ENCODE measurements at regions not wholly inside any gene's neighbourhood (a gene's known extent, or its start where the extent isn't known, plus 50 kb on each side); places are given as distances from the start of the nearest gene placed in this dataset.

- Histone ChIP-seq H3K4me3 (ENCODE audit: low read depth in 2 of 2, low read length in 2 of 2) (no peak overlapping the region), H3K36me3 (ENCODE audit: control insufficient read depth, insufficient read depth, low read length) (no peaks in the 10 kb centered on the region), H3K27me3 (ENCODE audit: control insufficient read depth, insufficient read depth, low read length) (no peaks in the 10 kb centered on the region), H3K4me1 (ENCODE audit: control insufficient read depth, insufficient read depth, low read length) (no peaks in the 10 kb centered on the region), H3K27ac (ENCODE audit: low read length) (no peak overlapping the region), H3K9me3 (ENCODE audit: control insufficient read depth, insufficient read depth, low read depth, low read length) (no peaks in the 10 kb centered on the region)
- POLR2A ChIA-PET = no interaction called here
- CTCF ChIA-PET = no interaction called here
- intact Hi-C loops (cut with micrococcal nuclease; ENCODE audit: unreplicated experiment) = no loop called here
- no TSS peak for BruUV-seq (replicated peaks)
- ATAC-seq = no peak
- in situ Hi-C loops (cut with HindIII; ENCODE audit: low pct_unique_long_range_greater_than_20kb, low sequenced_read_pairs) = no loop called here
- TF ChIP-seq REST (IDR thresholded peaks at IDR 0.05; ENCODE audit: insufficient read depth in 1 of 2, low read depth in 2 of 2, low read length in 1 of 2) (no peak), TCF7L2 (IDR thresholded peaks at IDR 0.05; ENCODE audit: low read depth, low read length) (no peak), CTCF (IDR thresholded peaks at IDR 0.05) (no peak), SIN3A (IDR thresholded peaks at IDR 0.05; ENCODE audit: borderline replicate concordance, insufficient read depth, low read depth, low read length) (no peak), POLR2AphosphoS5 (IDR thresholded peaks at IDR 0.05; ENCODE audit: low read depth, low read length) (no peak)
- DNase-seq (ENCODE audit: low read depth, low spot score) = no peak
Measured at GRCh38 chr3:8279886-8280550, 221.6 kb upstream of the LMCD1 start.

GRCh38 chr3:8282541-8283165 is 219.0 kb upstream of the LMCD1 start:
- POLR2A ChIA-PET = no interaction called here
- BruUV-seq (replicated peaks) = no TSS peak
- intact Hi-C loops (cut with micrococcal nuclease; ENCODE audit: unreplicated experiment) = no loop called here
- H3K4me3 ChIP-seq (ENCODE audit: low read depth in 2 of 2, low read length in 2 of 2) = no peak overlapping the region
- H3K4me1 ChIP-seq (ENCODE audit: control insufficient read depth, insufficient read depth, low read length) = no peaks in the 10 kb centered on the region
- H3K27me3 ChIP-seq (ENCODE audit: control insufficient read depth, insufficient read depth, low read length) = no peaks in the 10 kb centered on the region
- CTCF ChIA-PET = no interaction called here
- no peak overlapping the region for H3K27ac ChIP-seq (ENCODE audit: low read length)
- in situ Hi-C loops (cut with HindIII; ENCODE audit: low pct_unique_long_range_greater_than_20kb, low sequenced_read_pairs) = no loop called here
- no peaks in the 10 kb centered on the region for H3K9me3 ChIP-seq (ENCODE audit: control insufficient read depth, insufficient read depth, low read depth, low read length)
- H3K36me3 ChIP-seq (ENCODE audit: control insufficient read depth, insufficient read depth, low read length) = no peaks in the 10 kb centered on the region
- DNase-seq (ENCODE audit: low read depth, low spot score) (no peak), ATAC-seq (no peak)
- no peak for TF ChIP-seq REST (IDR thresholded peaks at IDR 0.05; ENCODE audit: insufficient read depth in 1 of 2, low read depth in 2 of 2, low read length in 1 of 2)
- TF ChIP-seq SIN3A (IDR thresholded peaks at IDR 0.05; ENCODE audit: borderline replicate concordance, insufficient read depth, low read depth, low read length) = no peak
- no peak for TF ChIP-seq CTCF (IDR thresholded peaks at IDR 0.05)
- TF ChIP-seq POLR2AphosphoS5 (IDR thresholded peaks at IDR 0.05; ENCODE audit: low read depth, low read length) = no peak
